ENCODE measurements at regions not wholly inside any gene's neighbourhood (a gene's known extent, or its start where the extent isn't known, plus 50 kb on each side); places are given as distances from the start of the nearest gene placed in this dataset.

DNA sequence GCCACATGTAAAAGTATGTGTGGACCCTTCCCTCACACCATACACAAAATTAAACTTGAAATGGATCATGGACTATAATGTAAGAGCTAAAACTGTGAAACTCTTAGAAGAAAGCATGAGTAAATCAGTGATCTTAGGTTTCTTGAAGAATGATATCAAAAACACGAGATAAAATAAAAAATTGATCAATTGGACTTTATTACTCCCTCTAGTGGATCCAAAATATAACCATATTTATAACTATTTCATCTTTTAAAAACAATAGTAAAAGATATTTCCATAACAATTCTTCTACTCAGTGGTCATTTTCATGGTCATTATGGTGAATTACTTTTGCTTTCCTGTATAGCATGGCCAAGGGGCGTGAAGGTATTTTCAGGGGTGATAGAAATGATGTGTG is 174.6 kb upstream of the LSM14A start:
- TF ChIP-seq, protein P1, sequence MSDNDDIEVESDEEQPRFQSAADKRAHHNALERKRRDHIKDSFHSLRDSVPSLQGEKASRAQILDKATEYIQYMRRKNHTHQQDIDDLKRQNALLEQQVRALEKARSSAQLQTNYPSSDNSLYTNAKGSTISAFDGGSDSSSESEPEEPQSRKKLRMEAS (IDR thresholded peaks at IDR 0.05; ENCODE audit: low read depth) = no peak
- TF ChIP-seq, protein P2, sequence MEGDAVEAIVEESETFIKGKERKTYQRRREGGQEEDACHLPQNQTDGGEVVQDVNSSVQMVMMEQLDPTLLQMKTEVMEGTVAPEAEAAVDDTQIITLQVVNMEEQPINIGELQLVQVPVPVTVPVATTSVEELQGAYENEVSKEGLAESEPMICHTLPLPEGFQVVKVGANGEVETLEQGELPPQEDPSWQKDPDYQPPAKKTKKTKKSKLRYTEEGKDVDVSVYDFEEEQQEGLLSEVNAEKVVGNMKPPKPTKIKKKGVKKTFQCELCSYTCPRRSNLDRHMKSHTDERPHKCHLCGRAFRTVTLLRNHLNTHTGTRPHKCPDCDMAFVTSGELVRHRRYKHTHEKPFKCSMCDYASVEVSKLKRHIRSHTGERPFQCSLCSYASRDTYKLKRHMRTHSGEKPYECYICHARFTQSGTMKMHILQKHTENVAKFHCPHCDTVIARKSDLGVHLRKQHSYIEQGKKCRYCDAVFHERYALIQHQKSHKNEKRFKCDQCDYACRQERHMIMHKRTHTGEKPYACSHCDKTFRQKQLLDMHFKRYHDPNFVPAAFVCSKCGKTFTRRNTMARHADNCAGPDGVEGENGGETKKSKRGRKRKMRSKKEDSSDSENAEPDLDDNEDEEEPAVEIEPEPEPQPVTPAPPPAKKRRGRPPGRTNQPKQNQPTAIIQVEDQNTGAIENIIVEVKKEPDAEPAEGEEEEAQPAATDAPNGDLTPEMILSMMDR (IDR thresholded peaks at IDR 0.05) = peak; percentile 46
- TF ChIP-seq GABPA (IDR thresholded peaks at IDR 0.05; ENCODE audit: low read depth) = no peak

Data from SK-N-SH (cell line).